ENCODE measurements at regions not wholly inside any gene's neighbourhood (a gene's known extent, or its start where the extent isn't known, plus 50 kb on each side); places are given as distances from the start of the nearest gene placed in this dataset.
"Not testable (repeated sequence)": the region's sequence is repeated elsewhere in the genome, so short reads cannot be mapped to it uniquely, and the experiment has no call there.

DNA sequence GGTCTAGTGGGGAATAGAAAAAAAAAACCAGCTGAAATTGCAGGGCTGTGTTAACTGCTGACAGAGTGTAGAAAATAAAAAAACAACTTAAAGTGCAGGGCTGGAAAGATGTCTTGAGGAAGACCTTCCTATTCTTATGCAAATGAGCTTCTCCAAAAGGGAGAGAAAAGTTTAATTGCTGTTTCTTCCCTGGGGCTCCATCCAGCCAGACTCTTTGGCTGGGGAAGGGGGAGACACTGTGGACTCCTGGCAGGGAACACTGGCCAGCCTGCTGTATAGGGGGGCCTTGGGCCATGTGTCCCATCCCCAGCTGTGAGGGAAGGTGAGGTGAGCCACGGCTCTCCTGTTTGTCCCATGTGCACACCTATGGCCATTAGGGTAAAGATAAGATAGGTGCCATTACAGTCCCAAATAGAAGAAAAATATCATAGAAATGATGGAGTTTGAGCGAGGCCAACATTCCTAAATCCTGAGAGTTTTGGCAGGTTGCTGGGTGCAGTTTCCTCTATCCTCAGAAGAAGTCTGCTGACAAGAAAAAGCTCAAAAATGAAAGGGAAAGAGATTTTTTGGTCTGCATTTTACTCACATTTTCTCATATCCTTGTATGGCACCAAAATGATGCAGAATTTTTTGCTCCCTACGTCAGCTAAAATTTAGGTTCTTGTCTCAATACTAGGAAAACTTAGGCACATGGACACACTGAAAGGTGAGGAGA lies 901.7 kb downstream of the PLOD2 start:
- H3K4me1 ChIP-seq (ENCODE audit: insufficient read depth, low read length) = no peaks in the 10 kb centered on the region
- peaks cover 5 to 10% (median 6%) of the 10 kb centered on the region in 5 donors for H3K9me3 Mint-ChIP-seq
- CTCF ChIA-PET = no interaction called here
- no peaks in the 10 kb centered on the region for H3K36me3 Mint-ChIP-seq
- no peaks in the 10 kb centered on the region for H3K4me1 Mint-ChIP-seq
- no peaks in the 10 kb centered on the region for H3K36me3 ChIP-seq (ENCODE audit: insufficient read depth, low read length)
- no peak overlapping the region for H3K4me3 ChIP-seq (ENCODE audit: low read length)
- H3K27ac ChIP-seq (ENCODE audit: low read depth, low read length) = no peak overlapping the region
- POLR2A ChIA-PET = no interaction called here
- H3K9me3 ChIP-seq (ENCODE audit: low read length) = no peaks in the 10 kb centered on the region
- peak overlapping the region in 1 of 7 donors; percentile 15 for H3K4me3 Mint-ChIP-seq
- no peaks in the 10 kb centered on the region for H3K27me3 ChIP-seq (ENCODE audit: insufficient read depth, low read length, poor library complexity, severe bottlenecking)
- no peak overlapping the region for H3K27ac Mint-ChIP-seq
- no peak for DNase-seq
- H3K27me3 Mint-ChIP-seq = no peaks in the 10 kb centered on the region

DNA sequence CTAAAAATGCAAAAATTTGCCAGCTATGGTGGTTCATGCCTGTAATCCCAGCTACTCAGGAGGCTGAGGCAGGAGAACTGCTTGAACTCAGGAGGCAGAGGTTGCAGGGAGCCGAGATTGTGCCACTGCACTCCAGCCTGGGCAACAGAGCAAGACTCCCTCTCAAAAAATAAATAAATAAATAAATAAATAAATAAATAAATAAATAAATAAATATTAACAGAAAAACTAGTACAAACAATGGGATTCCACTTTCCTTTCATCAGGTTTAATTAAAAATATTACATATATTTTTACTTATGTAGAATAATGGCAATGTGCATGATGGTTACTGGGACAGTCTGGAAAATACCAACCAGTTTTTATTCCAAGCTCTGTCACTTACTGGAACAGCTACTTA lies 897.5 kb downstream of the PLOD2 start:
- H3K4me3 ChIP-seq (ENCODE audit: low read length); H3K4me1 ChIP-seq (ENCODE audit: insufficient read depth, low read length); DNase-seq; H3K27ac ChIP-seq (ENCODE audit: low read depth, low read length); CTCF ChIA-PET; H3K36me3 Mint-ChIP-seq; H3K27me3 ChIP-seq (ENCODE audit: insufficient read depth, low read length, poor library complexity, severe bottlenecking); H3K36me3 ChIP-seq (ENCODE audit: insufficient read depth, low read length); H3K4me1 Mint-ChIP-seq; H3K9me3 ChIP-seq (ENCODE audit: low read length); H3K9me3 Mint-ChIP-seq; H3K4me3 Mint-ChIP-seq; H3K27me3 Mint-ChIP-seq; POLR2A ChIA-PET; H3K27ac Mint-ChIP-seq: not testable (repeated sequence)

- H3K4me3 Mint-ChIP-seq = no peak overlapping the region
- CTCF ChIA-PET = interaction anchor here (0.8 kb wide), 1 partner anchor 87 kb away, joined by 4 read pairs; no protein-coding TSS in a partner anchor
Measured at GRCh38 chr3:145266368-145266767, 894.6 kb downstream of the PLOD2 start.

DNA sequence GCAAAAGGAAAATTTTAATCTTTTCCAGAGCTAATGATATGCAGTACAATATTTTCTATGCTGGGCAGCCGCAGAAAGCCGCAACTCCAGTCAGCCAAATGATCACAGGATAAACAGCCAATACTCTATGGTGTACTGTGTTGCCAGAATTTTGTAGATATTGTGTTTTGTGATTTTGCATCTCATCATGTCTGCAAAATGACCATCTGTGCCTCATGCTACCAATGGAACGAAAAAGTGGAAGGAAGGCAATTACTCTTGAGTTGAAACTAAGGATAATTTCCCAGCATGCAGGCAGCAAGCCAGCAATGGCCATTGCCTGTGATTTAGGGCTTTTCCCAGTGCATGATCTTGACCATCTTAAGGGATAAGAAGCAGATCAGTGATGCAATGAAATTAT lies 891.9 kb downstream of the PLOD2 start:
- Histone ChIP-seq H3K4me3 (ENCODE audit: low read length) (no peak overlapping the region), H3K27me3 (ENCODE audit: insufficient read depth, low read length, poor library complexity, severe bottlenecking) (no peaks in the 10 kb centered on the region), H3K9me3 (ENCODE audit: low read length) (no peaks in the 10 kb centered on the region), H3K36me3 (ENCODE audit: insufficient read depth, low read length) (no peaks in the 10 kb centered on the region), H3K4me1 (ENCODE audit: insufficient read depth, low read length) (no peaks in the 10 kb centered on the region), H3K27ac (ENCODE audit: low read depth, low read length) (no peak overlapping the region)
- H3K27ac Mint-ChIP-seq = no peak overlapping the region
- ChIA-PET POLR2A (no interaction called here), CTCF (no interaction called here)
- no peaks in the 10 kb centered on the region for H3K36me3 Mint-ChIP-seq
- DNase-seq = no peak
- H3K4me1 Mint-ChIP-seq = no peaks in the 10 kb centered on the region
- peaks cover 0 to 9% (median 4%) of the 10 kb centered on the region in 5 donors for H3K9me3 Mint-ChIP-seq
- H3K27me3 Mint-ChIP-seq = no peaks in the 10 kb centered on the region
- H3K4me3 Mint-ChIP-seq = no peak overlapping the region

More at GRCh38 chr3:145266368-145266767, 894.6 kb downstream of the PLOD2 start:
- Histone ChIP-seq H3K4me1 (ENCODE audit: insufficient read depth, low read length) (no peaks in the 10 kb centered on the region), H3K27me3 (ENCODE audit: insufficient read depth, low read length, poor library complexity, severe bottlenecking) (no peaks in the 10 kb centered on the region), H3K9me3 (ENCODE audit: low read length) (no peaks in the 10 kb centered on the region), H3K36me3 (ENCODE audit: insufficient read depth, low read length) (no peaks in the 10 kb centered on the region), H3K27ac (ENCODE audit: low read depth, low read length) (no peak overlapping the region), H3K4me3 (ENCODE audit: low read length) (no peak overlapping the region)
- Mint-ChIP-seq H3K27ac (no peak overlapping the region), H3K36me3 (no peaks in the 10 kb centered on the region), H3K27me3 (no peaks in the 10 kb centered on the region), H3K9me3 (peaks cover 0 to 12% (median 4%) of the 10 kb centered on the region in 5 donors), H3K4me1 (no peaks in the 10 kb centered on the region)
- POLR2A ChIA-PET = no interaction called here
- DNase-seq = no peak

DNA sequence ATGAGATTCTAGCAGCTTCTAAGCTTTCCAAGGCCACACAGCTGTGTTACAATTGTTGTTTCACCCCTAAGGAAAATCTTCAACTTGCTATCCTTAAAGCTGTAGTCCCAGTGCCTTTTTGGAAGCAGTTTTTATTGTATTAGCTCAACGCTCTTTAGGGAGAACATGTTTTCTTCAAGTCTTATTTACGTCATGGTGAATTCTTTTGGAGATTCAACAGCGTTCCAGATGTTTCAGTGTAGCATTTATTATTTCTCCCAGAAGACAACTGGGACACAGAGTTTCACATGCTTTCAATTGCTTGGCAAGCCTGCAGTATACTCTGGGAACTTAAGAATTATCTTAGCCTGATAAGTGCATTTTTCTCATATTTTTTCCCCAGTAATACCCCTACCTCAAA lies 888.3 kb downstream of the PLOD2 start:
- no peaks in the 10 kb centered on the region for H3K27me3 ChIP-seq (ENCODE audit: insufficient read depth, low read length, poor library complexity, severe bottlenecking)
- Mint-ChIP-seq H3K27ac (no peak overlapping the region), H3K27me3 (no peaks in the 10 kb centered on the region), H3K4me3 (no peak overlapping the region), H3K9me3 (peaks cover 0 to 29% (median 5%) of the 10 kb centered on the region in 5 donors), H3K36me3 (no peaks in the 10 kb centered on the region), H3K4me1 (no peaks in the 10 kb centered on the region)
- no peaks in the 10 kb centered on the region for H3K4me1 ChIP-seq (ENCODE audit: insufficient read depth, low read length)
- H3K27ac ChIP-seq (ENCODE audit: low read depth, low read length) = no peak overlapping the region
- POLR2A ChIA-PET = no interaction called here
- H3K9me3 ChIP-seq (ENCODE audit: low read length) = no peaks in the 10 kb centered on the region
- DNase-seq = no peak
- H3K4me3 ChIP-seq (ENCODE audit: low read length) = no peak overlapping the region
- CTCF ChIA-PET = no interaction called here
- H3K36me3 ChIP-seq (ENCODE audit: insufficient read depth, low read length) = no peaks in the 10 kb centered on the region

DNA sequence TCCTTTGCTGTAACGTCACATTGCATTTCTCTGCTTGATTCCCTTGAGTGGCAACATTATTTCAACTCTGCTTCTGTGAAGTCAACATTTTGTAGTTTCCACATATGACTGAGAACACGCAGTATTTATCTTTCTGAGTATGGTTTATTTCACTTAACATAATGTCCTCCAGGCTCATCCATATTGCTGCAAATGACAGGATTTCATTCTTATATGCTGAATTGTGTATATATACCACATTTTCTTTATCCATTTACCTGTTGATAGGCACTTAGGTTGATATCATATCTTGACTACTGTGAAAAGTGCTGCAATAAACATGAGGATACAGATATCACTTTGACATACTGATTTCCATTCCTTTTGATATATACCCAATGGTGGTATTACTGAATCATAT lies 878.5 kb downstream of the PLOD2 start:
- no peaks in the 10 kb centered on the region for H3K36me3 ChIP-seq (ENCODE audit: insufficient read depth, low read length)
- POLR2A ChIA-PET = no interaction called here

DNA sequence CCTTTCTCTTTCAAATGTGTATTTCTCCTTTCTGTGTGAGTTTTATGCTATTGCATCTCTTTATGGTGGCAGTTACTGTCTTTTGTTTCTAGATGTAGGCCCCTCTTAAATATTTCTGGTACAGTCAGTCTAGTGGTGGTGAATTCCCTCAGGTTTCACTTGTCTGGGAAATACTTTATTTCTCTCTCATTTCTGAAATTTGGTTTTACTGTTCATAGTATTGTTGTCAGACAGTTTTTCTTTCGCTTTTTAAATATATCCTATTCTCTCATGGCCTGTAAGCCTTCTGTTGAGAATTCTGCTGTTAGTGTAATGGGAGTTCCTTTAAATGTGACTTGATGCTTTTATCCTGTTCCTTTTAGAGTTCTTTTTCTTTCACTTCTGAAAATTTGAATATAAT lies 874.0 kb downstream of the PLOD2 start:
- Mint-ChIP-seq H3K27me3 (no peaks in the 10 kb centered on the region), H3K9me3 (peaks cover 0 to 20% (median 2%) of the 10 kb centered on the region in 5 donors)

More for the DNA sequence above, 878.5 kb downstream of the PLOD2 start:
- no peak for DNase-seq
- no peak overlapping the region for H3K4me3 ChIP-seq (ENCODE audit: low read length)
- H3K36me3 Mint-ChIP-seq = no peaks in the 10 kb centered on the region
- peaks cover 0 to 16% (median 4%) of the 10 kb centered on the region in 5 donors for H3K9me3 Mint-ChIP-seq
- H3K27me3 ChIP-seq (ENCODE audit: insufficient read depth, low read length, poor library complexity, severe bottlenecking) = no peaks in the 10 kb centered on the region
- no peaks in the 10 kb centered on the region for H3K27me3 Mint-ChIP-seq
- H3K4me3 Mint-ChIP-seq = no peak overlapping the region
- CTCF ChIA-PET = no interaction called here
- H3K9me3 ChIP-seq (ENCODE audit: low read length) = no peaks in the 10 kb centered on the region
- H3K4me1 Mint-ChIP-seq = no peaks in the 10 kb centered on the region
- no peaks in the 10 kb centered on the region for H3K4me1 ChIP-seq (ENCODE audit: insufficient read depth, low read length)
- no peak overlapping the region for H3K27ac Mint-ChIP-seq
- H3K27ac ChIP-seq (ENCODE audit: low read depth, low read length) = no peak overlapping the region

DNA sequence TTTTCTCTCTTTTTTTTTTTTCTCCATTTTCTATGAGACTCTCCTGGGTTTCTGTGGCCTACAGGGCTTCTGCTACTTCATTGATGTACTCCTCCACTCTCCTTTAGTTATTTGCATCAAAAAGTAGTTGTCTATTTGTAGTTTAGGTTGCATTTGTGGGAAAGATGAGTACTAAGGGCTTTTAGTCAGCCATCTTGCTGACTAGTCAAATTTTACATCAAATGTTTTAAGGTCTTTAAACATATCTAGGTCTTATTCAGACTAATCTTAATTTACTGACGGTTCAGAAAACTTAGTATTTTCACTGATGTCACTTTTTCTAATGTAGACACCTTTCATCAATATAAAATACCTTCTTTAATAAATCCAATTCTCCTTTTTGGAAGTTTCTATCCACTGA lies 871.0 kb downstream of the PLOD2 start:
- H3K4me3 Mint-ChIP-seq = no peak overlapping the region
- H3K4me3 ChIP-seq (ENCODE audit: low read length) = no peak overlapping the region
- H3K9me3 Mint-ChIP-seq = peaks cover 0 to 21% (median 2%) of the 10 kb centered on the region in 5 donors
- no peaks in the 10 kb centered on the region for H3K9me3 ChIP-seq (ENCODE audit: low read length)
- H3K27me3 ChIP-seq (ENCODE audit: insufficient read depth, low read length, poor library complexity, severe bottlenecking) = no peaks in the 10 kb centered on the region
- no peak overlapping the region for H3K27ac ChIP-seq (ENCODE audit: low read depth, low read length)
- H3K36me3 Mint-ChIP-seq = no peaks in the 10 kb centered on the region
- no peaks in the 10 kb centered on the region for H3K4me1 Mint-ChIP-seq
- CTCF ChIA-PET = no interaction called here
- H3K27ac Mint-ChIP-seq = no peak overlapping the region
- no peaks in the 10 kb centered on the region for H3K4me1 ChIP-seq (ENCODE audit: insufficient read depth, low read length)
- DNase-seq = no peak
- POLR2A ChIA-PET = no interaction called here
- no peaks in the 10 kb centered on the region for H3K27me3 Mint-ChIP-seq
- no peaks in the 10 kb centered on the region for H3K36me3 ChIP-seq (ENCODE audit: insufficient read depth, low read length)

More for the DNA sequence above, 874.0 kb downstream of the PLOD2 start:
- H3K36me3 ChIP-seq (ENCODE audit: insufficient read depth, low read length) = no peaks in the 10 kb centered on the region
- CTCF ChIA-PET = no interaction called here
- no peaks in the 10 kb centered on the region for H3K4me1 ChIP-seq (ENCODE audit: insufficient read depth, low read length)
- H3K27me3 ChIP-seq (ENCODE audit: insufficient read depth, low read length, poor library complexity, severe bottlenecking) = no peaks in the 10 kb centered on the region
- POLR2A ChIA-PET = no interaction called here
- H3K4me3 Mint-ChIP-seq = no peak overlapping the region
- H3K9me3 ChIP-seq (ENCODE audit: low read length) = no peaks in the 10 kb centered on the region
- no peak for DNase-seq
- no peaks in the 10 kb centered on the region for H3K4me1 Mint-ChIP-seq
- H3K36me3 Mint-ChIP-seq = no peaks in the 10 kb centered on the region
- no peak overlapping the region for H3K27ac ChIP-seq (ENCODE audit: low read depth, low read length)
- peak overlapping the region in 1 of 8 donors; percentile 29 for H3K27ac Mint-ChIP-seq
- H3K4me3 ChIP-seq (ENCODE audit: low read length) = no peak overlapping the region

Data from CD8-positive, alpha-beta memory T cell (primary cell).